B cell (primary cell): ENCODE measurements at regions not wholly inside any gene's neighbourhood (a gene's known extent, or its start where the extent isn't known, plus 50 kb on each side); places are given as distances from the start of the nearest gene placed in this dataset.

Experiments
- ATAC-seq: fragments of 200-7000 bp; cut with Tn5 transposase; one replicate; pipeline ENCODE4 v1.10.0; 2021; ENCODE audit warnings: low read depth, mild to moderate bottlenecking, moderate number of reproducible peaks, moderate library complexity
- CTCF ChIA-PET: fragments of 350-600 bp; sonication (Branson Sonifier 250); formaldehyde crosslinking; loops from one replicate; lab custom pipeline; 2021; ENCODE audit warnings: antibody characterized with exemption, inconsistent platforms; lab: Charles Lee
- POLR2A ChIA-PET: fragments of 350-600 bp; sonication (Branson Sonifier 250); formaldehyde crosslinking; loops from one replicate; lab custom pipeline; 2021; ENCODE audit warnings: antibody characterized with exemption; lab: Charles Lee
- DNase-seq: peaks from one replicate; pipeline ENCODE4 v3.0.0; 2013
- H2AFZ ChIP-seq: 2 replicates; pipeline ENCODE4 v1.6.1; 2012; ENCODE audit warnings: mild to moderate bottlenecking, low read depth, low read length; ENCODE audit not compliant: insufficient read depth, poor library complexity, severe bottlenecking
- H3K27ac ChIP-seq, 2 donors: 1 replicate in 1 of 2; 2 replicates in 1 of 2; pipeline ENCODE4 v1.5.1; 2012 to 2013; ENCODE audit warnings: low read length in 2 of 2, mild to moderate bottlenecking in 2 of 2, moderate library complexity in 1 of 2
- H3K27me3 ChIP-seq, 4 experiments: fragments of 200-600 bp in 1 of 4; sonication (generic) in 1 of 4; replicated peaks in 1 of 4; 1 replicate in 2 of 4; 2 replicates in 2 of 4; pipeline versions ENCODE4 v1.6.1 to v1.7.0; 2013 to 2016; ENCODE audit warnings: low read length in 3 of 4, mild to moderate bottlenecking in 2 of 4, mixed read lengths in 1 of 4, moderate library complexity in 1 of 4; ENCODE audit not compliant: insufficient read depth in 4 of 4, control insufficient read depth in 3 of 4; ENCODE audit errors: control extremely low read depth in 1 of 4
- H3K36me3 ChIP-seq, 2 experiments: replicated peaks in 1 of 2; 1 replicate in 1 of 2; 2 replicates in 1 of 2; pipeline versions ENCODE4 v1.6.1 to v1.7.1; 2013; ENCODE audit warnings: low read length in 1 of 2; ENCODE audit not compliant: insufficient read depth in 2 of 2, control insufficient read depth in 1 of 2; ENCODE audit errors: control extremely low read depth in 1 of 2, extremely low read depth in 1 of 2
- H3K4me1 ChIP-seq, 2 donors: fragments of 200-600 bp in 1 of 2; sonication (generic) in 1 of 2; 1 replicate in 1 of 2; 2 replicates in 1 of 2; pipeline versions ENCODE4 v1.5.1 to v1.6.1; 2013 to 2017; ENCODE audit warnings: low read length in 2 of 2; ENCODE audit not compliant: control insufficient read depth in 2 of 2, insufficient read depth in 2 of 2
- H3K4me2 ChIP-seq: replicated peaks from 2 replicates; pipeline ENCODE3; 2012; ENCODE audit warnings: mild to moderate bottlenecking, low read depth, low read length; ENCODE audit not compliant: poor library complexity, severe bottlenecking
- H3K4me3 ChIP-seq, 5 experiments: fragments of 200-600 bp in 1 of 5; sonication (generic) in 1 of 5; 1 replicate in 3 of 5; 2 replicates in 2 of 5; pipeline versions ENCODE4 v1.5.1 to v1.7.0; 2011 to 2016; ENCODE audit warnings: low read length in 4 of 5, mild to moderate bottlenecking in 4 of 5, low read depth in 2 of 5, control low read depth in 1 of 5, moderate library complexity in 1 of 5; ENCODE audit not compliant: insufficient read depth in 1 of 5; ENCODE audit errors: control extremely low read depth in 1 of 5, extremely low read depth in 1 of 5
- H3K79me2 ChIP-seq: fragments of 200-600 bp; sonication (generic); one replicate; pipeline ENCODE4 v1.6.0; 2016; ENCODE audit warnings: low read length; ENCODE audit not compliant: control insufficient read depth, insufficient read depth
- H3K9ac ChIP-seq: fragments of 200-600 bp; sonication (generic); 2 replicates; pipeline ENCODE4 v1.6.1; 2017; ENCODE audit warnings: mild to moderate bottlenecking, low read length, moderate library complexity
- H3K9me3 ChIP-seq, 3 donors: one replicate each; pipeline versions ENCODE4 v1.6.1 to v1.7.1; 2013; ENCODE audit warnings: low read length in 2 of 3; ENCODE audit not compliant: control insufficient read depth in 2 of 3, insufficient read depth in 1 of 3; ENCODE audit errors: control extremely low read depth in 1 of 3
- H4K20me1 ChIP-seq: 2 replicates; pipeline ENCODE4 v1.6.0; 2012; ENCODE audit warnings: mild to moderate bottlenecking, low read length; ENCODE audit not compliant: insufficient read depth, control insufficient read depth, poor library complexity, severe bottlenecking
- H3K27ac Mint-ChIP-seq: one replicate; pipeline ENCODE4 v1.8.0; 2021; ENCODE audit warnings: mixed read lengths
- H3K27me3 Mint-ChIP-seq: one replicate; pipeline ENCODE4 v1.8.0; 2021; ENCODE audit warnings: mixed read lengths
- H3K4me1 Mint-ChIP-seq: one replicate; pipeline ENCODE4 v1.8.0; 2021; ENCODE audit warnings: mixed read lengths
- H3K4me3 Mint-ChIP-seq: one replicate; pipeline ENCODE4 v1.8.0; 2021; ENCODE audit warnings: mixed read lengths
- H3K9me3 Mint-ChIP-seq: one replicate; pipeline ENCODE4 v1.8.0; 2022; ENCODE audit warnings: mixed read lengths; ENCODE audit not compliant: insufficient read depth
- CTCF ChIP-seq: fragments of 200-600 bp; IDR thresholded peaks from one replicate; pipeline ENCODE4 v1.8.0; 2022; ENCODE audit warnings: antibody characterized with exemption, mild to moderate bottlenecking
- EZH2 ChIP-seq: IDR thresholded peaks from 2 replicates; pipeline ENCODE4 v1.6.1; 2012; ENCODE audit warnings: borderline replicate concordance, low read depth, mild to moderate bottlenecking, moderate library complexity, low read length; ENCODE audit not compliant: insufficient read depth, poor library complexity, severe bottlenecking
- WGBS: methylation state at CpG from one replicate; pipeline ENCODE4 v1.1.5; 2013; ENCODE audit warnings: missing lambda C conversion rate; ENCODE audit not compliant: insufficient coverage; 5-methylcytosine and 5-hydroxymethylcytosine counted together
- intact Hi-C: fragments of 100-400 bp; cut with micrococcal nuclease; formaldehyde crosslinking; loops from one replicate; pipeline ENCODE4 v1.10.0; 2022

DNA sequence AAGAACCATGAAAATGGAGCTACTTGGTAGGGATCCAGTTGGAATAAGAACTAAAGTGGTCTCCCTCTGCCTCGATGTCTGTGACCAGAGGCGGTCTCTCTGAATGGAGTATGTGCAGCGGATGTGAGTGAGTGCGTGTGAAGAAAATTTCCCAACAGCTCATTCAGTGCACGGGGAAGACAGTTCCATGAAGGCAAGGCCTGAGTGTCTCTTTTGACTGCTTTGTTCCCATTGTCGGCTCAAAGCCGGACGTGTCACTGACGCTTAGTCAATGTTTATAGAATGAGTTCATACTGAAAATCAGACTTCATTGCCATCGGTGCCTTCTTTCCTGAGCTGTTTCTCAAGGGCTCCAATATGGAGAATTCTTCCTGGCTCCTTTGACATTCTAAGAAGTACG is 55.3 kb upstream of the GRB10 start:
- Histone ChIP-seq H3K27ac (no peak overlapping the region), H3K4me2 (no peak overlapping the region), H3K4me1 (no peaks in the 10 kb centered on the region), H3K9ac (no peak overlapping the region), H3K27me3 (no peaks in the 10 kb centered on the region), H4K20me1 (no peaks in the 10 kb centered on the region), H3K79me2 (no peaks in the 10 kb centered on the region), H3K36me3 (no peaks in the 10 kb centered on the region), H3K4me3 (no peak overlapping the region), H2AFZ (no peak overlapping the region), H3K9me3 (no peaks in the 10 kb centered on the region)
- intact Hi-C loops, result no loop called here
- ChIA-PET CTCF (no interaction called here), POLR2A (no interaction called here)
- WGBS, result 93% methylated on average over 11 of the region's 11 CpGs
- no peak overlapping the region for H3K27ac Mint-ChIP-seq
- H3K4me3 Mint-ChIP-seq, result no peak overlapping the region
- DNase-seq (no peak), ATAC-seq (no peak)
- H3K9me3 Mint-ChIP-seq, result no peaks in the 10 kb centered on the region
- no peaks in the 10 kb centered on the region for H3K4me1 Mint-ChIP-seq
- H3K27me3 Mint-ChIP-seq, result peaks cover 6% of the 10 kb centered on the region
- no peak for TF ChIP-seq EZH2
- TF ChIP-seq CTCF, result no peak

GRCh38 chr7:50836646-50837045 is 54.0 kb upstream of the GRB10 start:
- CTCF ChIA-PET, result no interaction called here
- Histone ChIP-seq H3K9ac (no peak overlapping the region), H3K27ac (no peak overlapping the region), H3K9me3 (peaks cover 0 to 4% (median 0%) of the 10 kb centered on the region in 3 donors), H3K79me2 (no peaks in the 10 kb centered on the region), H3K4me3 (no peak overlapping the region), H3K4me2 (no peak overlapping the region), H4K20me1 (no peaks in the 10 kb centered on the region), H3K36me3 (no peaks in the 10 kb centered on the region), H2AFZ (no peak overlapping the region), H3K4me1 (no peaks in the 10 kb centered on the region), H3K27me3 (no peaks in the 10 kb centered on the region)
- intact Hi-C loops, result no loop called here
- Mint-ChIP-seq H3K4me3 (no peak overlapping the region), H3K27ac (no peak overlapping the region), H3K9me3 (no peaks in the 10 kb centered on the region), H3K27me3 (no peaks in the 10 kb centered on the region), H3K4me1 (no peaks in the 10 kb centered on the region)
- TF ChIP-seq EZH2 (no peak), CTCF (no peak)
- 82% methylated on average over 2 of the region's 2 CpGs for WGBS
- POLR2A ChIA-PET, result no interaction called here
- DNase-seq, result no peak
- ATAC-seq, result no peak
